ENCODE measurements at regions not wholly inside any gene's neighbourhood (a gene's known extent, or its start where the extent isn't known, plus 50 kb on each side); places are given as distances from the start of the nearest gene placed in this dataset.
"Not testable (repeated sequence)": the region's sequence is repeated elsewhere in the genome, so short reads cannot be mapped to it uniquely, and the experiment has no call there.

- DNase-seq: no peak
These were observed 1598.0 kb upstream of the AGA start for GRCh38 chr4:179040259-179040658.

- no peak for DNase-seq
These were observed 1606.7 kb upstream of the AGA start for GRCh38 chr4:179048839-179049453.

DNA sequence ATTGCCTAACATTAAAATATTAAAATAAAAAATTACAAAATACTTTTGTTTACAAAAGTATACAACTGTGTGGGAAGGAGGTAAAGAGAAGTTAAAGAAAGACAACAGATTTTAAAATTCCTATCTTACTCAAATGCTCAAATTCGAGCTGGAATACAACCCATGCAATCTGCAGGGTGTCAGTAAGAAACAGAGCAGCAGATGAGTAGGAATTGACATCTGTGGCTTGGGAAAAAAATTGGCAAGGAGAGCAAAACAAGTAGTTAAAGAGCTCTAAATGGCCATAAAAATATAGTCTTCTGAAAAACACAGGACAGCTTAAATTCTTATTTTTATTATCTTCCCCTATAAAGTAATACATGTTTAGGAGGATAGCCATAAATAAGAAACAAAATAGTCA lies 1609.0 kb upstream of the AGA start:
- no peak for DNase-seq

DNA sequence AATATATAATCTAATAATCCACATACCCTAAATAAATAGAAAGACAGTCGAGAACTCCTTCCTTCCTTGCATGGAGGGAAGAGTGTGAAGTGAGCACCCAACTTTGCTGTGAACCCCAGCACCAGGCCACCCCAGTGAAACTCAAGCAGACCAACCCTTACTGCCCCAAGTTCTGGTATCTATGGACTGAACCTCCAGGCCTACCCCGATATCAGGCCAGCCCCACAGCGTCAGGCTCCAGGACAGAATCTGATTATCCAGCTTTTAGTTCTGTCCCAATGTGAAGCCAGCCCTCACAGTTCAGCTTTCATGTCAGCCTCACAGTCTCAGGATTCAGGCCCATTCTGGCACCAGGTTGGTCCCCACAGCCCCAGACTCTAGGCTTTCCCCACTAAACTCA lies 1617.2 kb upstream of the AGA start:
- no peak for DNase-seq

- not testable (repeated sequence) for DNase-seq
These were observed 1624.0 kb upstream of the AGA start for GRCh38 chr4:179066254-179066653.

- no peak for DNase-seq
These were observed 1628.9 kb upstream of the AGA start for GRCh38 chr4:179071131-179071530.

- DNase-seq: no peak
These were observed 1634.6 kb upstream of the AGA start for GRCh38 chr4:179076865-179077264.

DNA sequence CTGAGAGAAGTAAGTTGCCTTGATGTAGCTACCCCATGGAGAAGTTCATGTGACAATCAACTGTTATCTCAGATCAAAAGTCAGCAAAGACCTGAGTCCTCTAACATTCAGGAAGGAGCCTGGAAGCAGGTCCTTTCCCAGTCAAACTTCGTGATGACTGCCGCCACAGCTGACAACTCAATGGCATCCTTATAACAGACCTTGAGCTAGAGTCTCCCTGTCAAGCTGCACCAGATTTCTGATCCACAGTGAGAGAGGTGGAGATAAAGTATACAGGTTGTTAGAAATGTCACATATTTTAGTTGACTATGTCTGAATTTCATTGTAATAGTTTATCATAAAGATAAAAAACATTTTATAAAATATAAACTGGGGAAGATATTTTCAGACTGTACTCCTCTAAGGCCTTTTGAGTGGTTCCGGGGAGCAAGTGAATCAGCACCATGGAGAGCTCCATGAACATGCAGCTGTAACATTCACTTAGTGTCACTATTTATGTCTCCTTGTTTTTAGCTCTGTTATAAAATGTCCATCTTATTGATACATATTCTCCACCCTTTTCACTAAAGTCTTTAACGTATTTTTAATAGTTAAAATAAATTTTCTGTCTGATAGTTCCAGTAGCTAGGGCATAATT lies 1653.5 kb upstream of the AGA start:
- DNase-seq: no peak

DNA sequence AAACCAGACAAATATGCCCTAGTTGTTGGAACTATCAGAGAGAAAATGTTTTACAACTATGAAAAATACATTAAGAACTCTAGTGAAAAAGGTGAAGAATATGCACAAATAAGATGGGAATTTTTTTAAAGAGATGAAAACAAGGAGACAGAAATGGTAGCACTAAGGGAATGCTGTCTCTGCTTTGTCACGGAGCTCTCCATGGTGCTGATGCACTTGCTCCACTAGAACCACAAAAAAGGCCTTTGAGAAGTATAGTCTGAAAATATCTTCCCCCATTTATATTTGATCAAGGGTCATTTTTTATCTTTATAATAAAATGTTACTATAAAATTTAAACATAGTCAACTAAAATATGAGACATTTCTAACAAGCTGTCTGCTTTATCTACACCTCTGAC lies 1655.5 kb upstream of the AGA start:
- no peak for DNase-seq

DNA sequence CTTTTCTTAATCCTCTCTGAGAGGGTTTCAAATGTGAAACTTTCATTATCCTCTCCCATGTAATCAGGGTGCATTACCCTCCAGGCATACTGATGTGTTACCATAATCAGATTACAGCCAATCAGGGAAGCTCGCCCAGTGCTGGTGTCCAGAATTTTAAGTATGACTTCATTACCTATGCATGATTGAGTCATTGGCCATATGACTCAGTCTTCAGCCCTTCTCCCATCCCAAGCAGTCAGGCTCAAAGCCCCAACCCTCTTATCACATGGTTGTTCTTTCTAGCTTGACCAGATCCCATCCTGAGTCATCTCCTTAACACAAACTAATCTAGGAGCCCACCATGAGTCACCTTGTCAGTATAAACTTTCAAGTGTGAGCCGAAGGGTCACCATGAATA lies 1668.1 kb upstream of the AGA start:
- DNase-seq: no peak

DNA sequence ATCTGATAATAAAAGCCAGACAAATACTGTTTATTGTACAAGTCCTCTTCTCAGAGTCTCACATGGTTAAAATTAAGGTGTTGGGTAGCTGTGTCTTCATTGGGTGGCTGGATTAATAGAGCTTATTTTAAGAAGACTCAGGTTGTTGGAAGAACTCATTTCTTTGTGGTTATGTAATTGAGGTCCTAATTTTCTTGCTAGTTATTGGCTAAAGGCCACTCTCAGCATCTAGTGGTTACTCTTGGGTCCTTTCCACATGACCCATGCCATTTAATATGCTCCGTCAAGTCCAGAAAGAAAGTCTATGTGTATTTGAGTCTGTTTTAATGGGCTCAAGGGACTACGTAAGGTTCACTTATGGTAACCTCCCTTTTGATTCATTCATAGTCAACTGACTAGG lies 1668.6 kb upstream of the AGA start:
- DNase-seq: no peak

DNA sequence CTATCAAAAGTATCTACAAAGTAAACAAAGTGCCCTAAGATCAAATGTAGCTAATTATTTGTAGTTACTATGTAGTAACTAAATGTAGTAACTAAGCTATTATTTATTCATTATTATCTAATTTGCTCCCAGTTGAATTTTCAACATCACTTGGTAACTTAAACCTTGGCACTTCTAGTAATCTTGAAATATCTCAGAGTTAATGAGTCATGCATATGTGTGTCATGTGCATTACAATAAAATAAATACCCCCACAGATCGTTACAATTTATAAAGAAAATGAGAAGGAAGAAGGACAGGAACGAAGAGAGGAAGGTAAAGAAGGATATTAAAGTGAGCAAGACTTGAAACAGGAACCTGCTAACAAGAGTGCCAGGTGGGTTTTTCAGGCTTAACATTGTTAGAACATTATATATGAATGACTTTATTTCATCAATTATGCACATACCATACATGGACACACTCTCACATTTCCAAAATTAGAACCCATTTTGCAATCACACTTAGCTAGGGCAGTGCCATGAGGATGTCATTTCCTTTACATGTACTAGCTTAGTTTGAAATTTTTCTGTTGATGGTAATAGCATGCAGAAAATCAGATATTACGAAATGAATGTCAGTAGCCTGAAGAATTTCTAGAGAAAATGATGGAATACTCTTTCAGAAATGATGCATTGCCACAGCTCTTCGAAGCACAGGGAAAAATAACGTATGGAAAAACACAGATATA lies 1670.4 kb upstream of the AGA start:
- DNase-seq: no peak

DNA sequence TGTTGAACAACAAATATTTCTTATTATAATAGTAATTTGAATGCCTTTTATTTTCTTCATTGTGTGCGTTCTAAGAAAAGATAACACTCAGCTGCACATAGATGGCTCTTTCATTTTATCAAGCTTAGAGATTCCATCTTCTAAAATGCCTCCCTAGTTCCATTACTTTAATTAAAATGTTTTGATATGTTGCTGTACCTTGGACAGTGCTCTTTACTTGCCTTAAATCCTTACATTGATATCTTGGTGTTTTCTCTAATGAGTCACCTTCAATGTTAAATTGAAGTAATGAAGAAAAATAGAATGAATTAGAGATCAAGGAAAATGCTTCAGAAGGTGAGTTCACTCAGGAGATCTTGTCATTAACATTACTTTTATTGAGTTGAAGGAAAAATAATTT lies 1672.4 kb upstream of the AGA start:
- DNase-seq: no peak

DNA sequence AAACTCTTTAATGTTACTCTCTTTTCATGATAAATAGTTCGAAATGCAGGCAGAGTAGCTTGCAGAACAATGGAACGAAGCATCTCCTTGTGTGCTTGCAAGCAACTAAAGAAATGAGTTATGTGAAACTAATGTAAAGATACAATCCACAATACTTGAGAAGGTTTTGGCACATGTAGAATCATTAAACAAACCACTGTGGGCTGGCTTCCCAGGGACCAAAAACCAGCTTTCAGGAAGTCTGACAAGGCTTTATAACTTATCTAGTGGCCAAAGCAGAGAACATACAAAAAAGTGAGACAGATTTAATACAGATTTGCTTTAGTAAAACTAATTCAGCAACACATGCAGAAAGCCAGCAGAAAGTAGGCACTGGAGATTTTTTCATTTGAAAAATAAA lies 1673.8 kb upstream of the AGA start:
- DNase-seq: no peak

- DNase-seq: no peak
These were observed 1674.3 kb upstream of the AGA start for GRCh38 chr4:179116581-179116980.

DNA sequence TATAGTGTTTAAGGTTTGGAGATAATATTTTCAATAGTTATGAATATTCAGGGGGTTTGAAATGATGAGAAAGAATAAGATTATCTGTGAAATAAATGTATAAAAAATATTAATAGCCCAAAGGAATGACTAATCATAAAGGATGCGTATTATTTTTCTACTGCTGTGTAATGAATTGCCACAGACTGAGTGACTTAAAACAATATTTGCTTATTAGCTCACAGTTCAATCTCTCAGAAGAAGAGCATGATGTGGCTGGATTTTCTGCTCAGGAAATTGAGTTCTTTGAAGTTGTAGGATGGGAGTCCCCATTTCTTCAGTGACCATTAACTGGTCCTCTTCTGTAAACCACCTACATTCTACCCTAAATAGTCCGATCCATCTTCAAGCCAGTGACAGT lies 1680.8 kb upstream of the AGA start:
- no peak for DNase-seq

DNA sequence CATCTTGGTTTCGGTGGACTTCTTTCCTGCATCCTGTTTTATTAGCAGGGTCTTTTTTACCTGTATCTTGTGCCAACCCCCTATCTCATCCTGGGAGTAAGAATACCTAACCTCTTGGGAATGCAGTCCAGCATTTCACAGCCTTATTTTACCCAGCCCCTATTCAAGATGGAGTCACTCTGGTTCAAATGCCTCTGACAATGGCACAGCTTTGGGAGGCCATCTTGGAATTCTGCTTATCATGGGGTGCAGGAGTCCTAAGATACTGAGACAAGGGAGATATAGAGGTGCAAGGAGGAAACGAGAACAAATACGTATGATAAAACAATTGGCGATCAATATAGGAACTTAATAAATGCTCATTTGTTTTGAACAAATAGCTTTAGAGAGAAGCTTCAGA lies 1682.2 kb upstream of the AGA start:
- no peak for DNase-seq

DNA sequence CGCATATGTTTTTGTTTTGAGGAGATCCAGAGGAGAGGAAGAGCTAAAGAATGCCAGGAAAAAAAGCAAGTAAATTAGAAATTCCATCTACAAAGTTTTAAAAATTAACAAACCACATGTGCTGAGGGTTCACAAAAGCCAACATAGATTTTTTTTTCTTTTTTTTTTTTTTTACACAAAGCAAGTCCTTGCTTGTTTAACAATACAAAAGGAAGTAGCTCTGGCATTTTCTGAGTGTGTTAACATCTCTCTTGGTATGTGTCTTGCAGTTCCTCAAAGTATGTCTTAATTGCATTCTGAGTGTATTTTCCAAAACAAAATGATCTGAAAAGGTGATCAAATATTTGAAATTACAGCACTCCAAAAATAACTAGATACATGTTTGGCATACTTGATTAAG lies 1682.7 kb upstream of the AGA start:
- DNase-seq: no peak

DNA sequence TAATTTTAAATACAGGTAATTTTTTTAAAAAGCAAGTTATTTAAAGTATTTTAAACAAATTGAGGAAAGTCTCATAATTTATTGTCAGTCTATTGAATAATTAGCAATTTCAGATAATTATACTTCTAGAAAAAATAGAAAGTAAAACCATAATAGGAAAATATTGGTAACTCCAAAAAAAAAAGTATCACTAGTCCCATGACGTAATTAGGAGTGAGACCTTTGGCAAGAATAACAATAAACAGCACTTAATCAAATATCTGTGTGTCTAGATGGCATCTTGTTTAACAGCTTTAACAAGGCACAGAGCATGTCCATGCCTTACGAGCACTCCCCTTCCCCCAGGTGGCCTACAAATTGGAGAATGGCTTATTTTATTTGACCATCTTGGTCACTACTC lies 1683.6 kb upstream of the AGA start:
- DNase-seq: no peak

GRCh38 chr4:179128299-179128698 lies 1686.1 kb upstream of the AGA start:
- DNase-seq: no peak

- no peak for DNase-seq
These were observed 1688.0 kb upstream of the AGA start for GRCh38 chr4:179130122-179130714.

DNA sequence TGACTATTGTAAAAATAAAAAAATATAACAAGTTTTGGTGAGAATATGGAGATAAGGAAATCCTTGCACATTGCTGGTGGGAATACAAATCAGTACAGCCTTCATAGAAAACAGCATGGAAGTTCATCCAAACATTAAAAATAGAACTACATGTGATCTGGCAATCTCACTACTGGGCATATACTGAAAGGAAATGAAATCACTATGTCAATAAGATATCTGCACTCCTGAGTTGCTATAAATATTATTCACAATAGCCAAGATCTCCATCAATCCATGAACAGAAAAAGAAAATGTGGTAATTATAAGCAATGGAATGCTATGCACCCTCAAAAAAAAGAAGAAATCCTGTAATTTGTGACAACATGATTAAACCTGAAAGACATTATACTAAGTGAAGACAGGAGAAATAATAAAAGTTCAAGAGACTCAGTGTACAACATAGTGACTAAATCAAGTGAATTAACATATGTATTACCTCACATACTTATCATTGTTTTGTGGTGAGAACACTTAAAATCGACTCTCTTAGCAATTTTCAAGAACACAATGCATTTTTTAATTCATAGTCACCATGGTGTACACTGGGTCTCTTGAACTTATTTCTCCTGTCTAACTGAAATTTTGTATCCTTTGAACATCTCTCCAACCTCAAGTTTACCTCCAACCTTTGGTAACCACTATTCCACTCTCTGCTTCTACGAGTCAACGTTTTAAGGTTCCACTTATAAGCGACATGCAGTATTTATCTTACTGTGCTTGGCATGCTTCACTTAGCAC lies 1703.7 kb upstream of the AGA start:
- no peak for DNase-seq

GRCh38 chr4:179151770-179152169 lies 1709.5 kb upstream of the AGA start:
- no peak for DNase-seq
